ENCODE measurements at regions not wholly inside any gene's neighbourhood (a gene's known extent, or its start where the extent isn't known, plus 50 kb on each side); places are given as distances from the start of the nearest gene placed in this dataset.

- CTCF ChIA-PET: no interaction called here
- H3K4me3 Mint-ChIP-seq: no peak overlapping the region
Measured at GRCh38 chr16:49158029-49158642, 123.5 kb downstream of the CBLN1 start.

GRCh38 chr16:49150341-49150740, 131.3 kb downstream of the CBLN1 start:
- ChIA-PET POLR2A (no interaction called here), CTCF (no interaction called here)
- H3K4me1 Mint-ChIP-seq: no peaks in the 10 kb centered on the region
- intact Hi-C loops (cut with micrococcal nuclease): no loop called here
- WGBS (ENCODE audit: insufficient coverage): 0% methylated on average over 2 of the region's 2 CpGs
- no peaks in the 10 kb centered on the region for H3K27me3 ChIP-seq (replicated peaks in 1 of 4; ENCODE audit: control extremely low read depth in 1 of 4, control insufficient read depth in 3 of 4, insufficient read depth in 4 of 4, low read length in 3 of 4)
- no peak overlapping the region for H3K9ac ChIP-seq (ENCODE audit: low read length)
- no peaks in the 10 kb centered on the region for H3K36me3 ChIP-seq (replicated peaks in 1 of 2; ENCODE audit: control extremely low read depth in 1 of 2, control insufficient read depth in 1 of 2, extremely low read depth in 1 of 2, insufficient read depth in 2 of 2, low read length in 1 of 2)
- H3K4me3 Mint-ChIP-seq: no peak overlapping the region
- no peak overlapping the region for H2AFZ ChIP-seq (ENCODE audit: insufficient read depth, low read depth, low read length, poor library complexity, severe bottlenecking)
- no peak overlapping the region for H3K27ac Mint-ChIP-seq
- H3K4me3 ChIP-seq (ENCODE audit: control extremely low read depth in 1 of 5, extremely low read depth in 1 of 5, insufficient read depth in 1 of 5, low read depth in 2 of 5, low read length in 4 of 5): no peak overlapping the region
- DNase-seq: no peak
- no peaks in the 10 kb centered on the region for H3K79me2 ChIP-seq (ENCODE audit: control insufficient read depth, insufficient read depth, low read length)
- no peak overlapping the region for H3K27ac ChIP-seq (ENCODE audit: low read length in 2 of 2)
- no peaks in the 10 kb centered on the region for H3K4me1 ChIP-seq (ENCODE audit: control insufficient read depth in 2 of 2, insufficient read depth in 2 of 2, low read length in 2 of 2)
- no peak for ATAC-seq (ENCODE audit: low read depth)
- peaks cover 10% of the 10 kb centered on the region for H3K9me3 Mint-ChIP-seq (ENCODE audit: insufficient read depth)
- H3K27me3 Mint-ChIP-seq: no peaks in the 10 kb centered on the region
- peaks cover 0 to 8% (median 0%) of the 10 kb centered on the region in 3 donors for H3K9me3 ChIP-seq (ENCODE audit: control extremely low read depth in 1 of 3, control insufficient read depth in 2 of 3, insufficient read depth in 1 of 3, low read length in 2 of 3)
- H3K4me2 ChIP-seq (replicated peaks; ENCODE audit: low read depth, low read length, poor library complexity, severe bottlenecking): no peak overlapping the region
- no peaks in the 10 kb centered on the region for H4K20me1 ChIP-seq (ENCODE audit: control insufficient read depth, insufficient read depth, low read length, poor library complexity, severe bottlenecking)
- no peak for TF ChIP-seq EZH2 (IDR thresholded peaks at IDR 0.05; ENCODE audit: borderline replicate concordance, insufficient read depth, low read depth, low read length, poor library complexity, severe bottlenecking)
- TF ChIP-seq CTCF (IDR thresholded peaks at IDR 0.05): no peak

More at GRCh38 chr16:49158029-49158642, 123.5 kb downstream of the CBLN1 start:
- ATAC-seq (ENCODE audit: low read depth) (no peak), DNase-seq (peak; percentile 9)
- no peaks in the 10 kb centered on the region for H3K27me3 ChIP-seq (replicated peaks in 1 of 4; ENCODE audit: control extremely low read depth in 1 of 4, control insufficient read depth in 3 of 4, insufficient read depth in 4 of 4, low read length in 3 of 4)
- H3K9ac ChIP-seq (ENCODE audit: low read length): no peak overlapping the region
- H3K27me3 Mint-ChIP-seq: peaks cover 5% of the 10 kb centered on the region
- H3K4me1 ChIP-seq (ENCODE audit: control insufficient read depth in 2 of 2, insufficient read depth in 2 of 2, low read length in 2 of 2): no peaks in the 10 kb centered on the region
- no peaks in the 10 kb centered on the region for H3K36me3 ChIP-seq (replicated peaks in 1 of 2; ENCODE audit: control extremely low read depth in 1 of 2, control insufficient read depth in 1 of 2, extremely low read depth in 1 of 2, insufficient read depth in 2 of 2, low read length in 1 of 2)
- TF ChIP-seq EZH2 (IDR thresholded peaks at IDR 0.05; ENCODE audit: borderline replicate concordance, insufficient read depth, low read depth, low read length, poor library complexity, severe bottlenecking): no peak
- no peak for TF ChIP-seq CTCF (IDR thresholded peaks at IDR 0.05)
- no peaks in the 10 kb centered on the region for H3K9me3 ChIP-seq (ENCODE audit: control extremely low read depth in 1 of 3, control insufficient read depth in 2 of 3, insufficient read depth in 1 of 3, low read length in 2 of 3)
- no peak overlapping the region for H3K4me2 ChIP-seq (replicated peaks; ENCODE audit: low read depth, low read length, poor library complexity, severe bottlenecking)
- H4K20me1 ChIP-seq (ENCODE audit: control insufficient read depth, insufficient read depth, low read length, poor library complexity, severe bottlenecking): no peaks in the 10 kb centered on the region
- intact Hi-C loops (cut with micrococcal nuclease): no loop called here
- H3K4me1 Mint-ChIP-seq: no peaks in the 10 kb centered on the region
- no peak overlapping the region for H3K27ac Mint-ChIP-seq
- no peak overlapping the region for H2AFZ ChIP-seq (ENCODE audit: insufficient read depth, low read depth, low read length, poor library complexity, severe bottlenecking)
- no peak overlapping the region for H3K4me3 ChIP-seq (ENCODE audit: control extremely low read depth in 1 of 5, extremely low read depth in 1 of 5, insufficient read depth in 1 of 5, low read depth in 2 of 5, low read length in 4 of 5)
- H3K27ac ChIP-seq (ENCODE audit: low read length in 2 of 2): no peak overlapping the region
- WGBS (ENCODE audit: insufficient coverage): 13% methylated on average over 1 of the region's 2 CpGs
- peaks cover 10% of the 10 kb centered on the region for H3K9me3 Mint-ChIP-seq (ENCODE audit: insufficient read depth)
- POLR2A ChIA-PET: no interaction called here
- H3K79me2 ChIP-seq (ENCODE audit: control insufficient read depth, insufficient read depth, low read length): no peaks in the 10 kb centered on the region

Data from B cell (primary cell).